ENCODE measurements at regions not wholly inside any gene's neighbourhood (a gene's known extent, or its start where the extent isn't known, plus 50 kb on each side); places are given as distances from the start of the nearest gene placed in this dataset.

DNA sequence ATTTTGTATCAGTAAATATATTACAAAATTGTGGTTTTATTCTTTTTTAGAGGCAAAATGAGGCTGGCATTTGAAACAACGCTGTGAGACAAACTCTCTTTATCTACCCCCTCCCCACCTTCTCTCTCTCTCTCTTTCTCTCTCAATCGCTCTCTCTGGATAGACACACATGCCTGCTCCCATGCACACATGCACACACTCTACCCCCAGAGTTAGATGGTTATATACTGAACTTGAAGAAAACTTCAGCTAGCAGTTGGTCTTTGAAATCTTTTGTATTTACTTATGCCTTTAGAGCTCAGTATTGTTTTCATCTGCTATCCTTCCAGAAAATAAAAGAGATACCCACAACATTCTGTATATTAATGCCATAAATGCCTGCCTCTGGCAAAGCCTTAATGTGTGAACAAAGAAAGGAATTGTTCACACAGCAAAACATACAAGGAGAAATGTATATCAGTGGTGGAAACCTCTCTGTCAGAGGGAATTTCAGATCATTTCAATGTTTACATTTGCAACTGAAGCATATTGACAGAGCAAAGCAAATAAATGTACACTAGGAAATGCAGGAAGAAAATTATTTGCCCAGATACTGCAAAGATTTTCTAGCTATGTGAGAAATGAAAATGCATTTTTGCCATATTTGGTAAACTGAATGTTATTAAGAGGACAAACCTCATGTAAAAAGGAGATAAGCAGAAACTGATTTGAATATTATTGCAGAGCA, 217.0 kb upstream of the UBE2E3 start:
- Histone ChIP-seq H3K79me1 (ENCODE audit: low read depth in 1 of 2, low read length in 2 of 2) (no peaks in the 10 kb centered on the region), H3K4ac (ENCODE audit: low read depth, low read length) (no peak overlapping the region), H3K23ac (ENCODE audit: low read depth, low read length) (no peak overlapping the region), H3K9me1 (ENCODE audit: insufficient read depth, low read length) (no peaks in the 10 kb centered on the region), H2BK5ac (ENCODE audit: low read depth, low read length, poor library complexity, severe bottlenecking) (no peak overlapping the region), H3K14ac (replicated peaks; ENCODE audit: low read depth, low read length) (no peak overlapping the region), H4K20me1 (ENCODE audit: insufficient read depth, low read length) (no peaks in the 10 kb centered on the region), H3K9me3 (ENCODE audit: control insufficient read depth, insufficient read depth, low read length) (no peaks in the 10 kb centered on the region), H4K5ac (ENCODE audit: low read depth, low read length) (no peak overlapping the region; the same call in 1 of the 2 replicates), H3K56ac (ENCODE audit: extremely low read depth, insufficient read depth, low read length) (no peak overlapping the region), H3K18ac (ENCODE audit: low read depth, low read length) (no peak overlapping the region; the same call in 1 of the 2 replicates), H3K36me3 (ENCODE audit: control insufficient read depth, insufficient read depth, low read length) (no peaks in the 10 kb centered on the region), H4K8ac (ENCODE audit: low read depth in 2 of 2, low read length in 2 of 2) (no peak overlapping the region), H3K4me3 (ENCODE audit: insufficient read depth, low read depth, low read length) (no peak overlapping the region), H3K27ac (ENCODE audit: insufficient read depth, low read length) (no peak overlapping the region; the same call in 1 of the 2 replicates), H2AFZ (replicated peaks; ENCODE audit: low read length, poor library complexity) (no peak overlapping the region), H2AK9ac (replicated peaks; ENCODE audit: low read depth, low read length, poor library complexity) (no peak overlapping the region), H2BK20ac (ENCODE audit: low read depth, low read length) (no peak overlapping the region), H3K27me3 (ENCODE audit: control insufficient read depth, insufficient read depth, low read length) (no peaks in the 10 kb centered on the region), H2BK15ac (ENCODE audit: low read depth, low read length) (no peak overlapping the region; the same call in 2 of the 3 replicates), H2BK120ac (ENCODE audit: low read depth, low read length) (no peak overlapping the region), H3K9ac (ENCODE audit: low read depth, low read length) (no peak overlapping the region), H4K91ac (ENCODE audit: insufficient read depth, low read depth, low read length) (no peak overlapping the region), H2AK5ac (ENCODE audit: low read depth, low read length) (no peak overlapping the region), H3K4me1 (ENCODE audit: control insufficient read depth, insufficient read depth, low read length) (peaks cover 3% of the 10 kb centered on the region), H3K4me2 (ENCODE audit: low read depth, low read length) (no peak overlapping the region)
- intact Hi-C loops (cut with micrococcal nuclease): no loop called here
- no peak for ATAC-seq (ENCODE audit: low read depth)
- POLR2A ChIA-PET (ENCODE audit: unreplicated experiment): no interaction called here
- TF ChIP-seq MXI1 (IDR thresholded peaks at IDR 0.05; ENCODE audit: borderline replicate concordance, low read depth, low read length): no peak
- TF ChIP-seq SMC3 (IDR thresholded peaks at IDR 0.05; ENCODE audit: low read depth, low read length): no peak
- TF ChIP-seq NFE2L2 (IDR thresholded peaks at IDR 0.05; ENCODE audit: low read depth, low read length): no peak
- WGBS, 2 experiments (ENCODE audit: extremely low coverage in 2 of 2, insufficient read length in 1 of 2): no CpG with 5 or more reads among the region's 2 CpGs
- in situ Hi-C loops (cut with MboI; ENCODE audit: low sequenced_read_pairs): no loop called here
- no peak for DNase-seq
- dilution Hi-C loops (cut with HindIII; ENCODE audit: low sequenced_read_pairs, unreplicated experiment): no loop called here
- CTCF ChIA-PET: interaction anchor here (1.2 kb wide), 1 partner anchor 9 kb away, joined by 3 read pairs; no protein-coding TSS in a partner anchor
- no TSS peak for BruUV-seq (replicated peaks)
